OCI-LY3 (cell line): ENCODE measurements at regions not wholly inside any gene's neighbourhood (a gene's known extent, or its start where the extent isn't known, plus 50 kb on each side); places are given as distances from the start of the nearest gene placed in this dataset.

Experiments
- CTCF ChIP-seq: fragments of 200-600, 300-600 bp; sonication (generic); IDR thresholded peaks from 2 replicates; pipeline ENCODE4 v1.5.1; 2014; ENCODE audit warnings: antibody characterized with exemption, low read length, low read depth
- EZH2phosphoT487 ChIP-seq: fragments of 200-600 bp; shearing (Covaris generic); IDR thresholded peaks from 2 replicates; pipeline ENCODE4 v1.6.1; 2018; ENCODE audit warnings: antibody characterized with exemption, mixed run types, low read depth

DNA sequence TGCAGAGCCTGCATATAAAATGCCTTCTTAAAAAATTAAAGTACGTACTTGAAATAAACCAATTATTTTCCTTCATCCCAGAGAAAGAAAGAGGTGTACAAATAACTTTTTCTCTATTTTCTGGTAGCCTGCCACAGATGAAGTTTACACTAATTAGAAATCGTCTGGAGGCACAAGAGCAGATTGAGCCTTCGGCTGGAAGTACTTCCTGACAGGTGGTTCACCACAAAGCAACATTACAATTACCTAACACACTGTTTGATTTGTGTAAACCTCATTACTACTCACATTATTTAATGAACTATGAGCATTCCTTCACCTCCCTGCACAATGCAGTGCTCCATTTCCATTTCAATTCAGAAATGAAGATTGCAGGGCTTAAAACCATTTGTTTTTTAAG is 856.1 kb downstream of the SI start:
- TF ChIP-seq CTCF (no peak), EZH2phosphoT487 (no peak)
